ENCODE measurements at regions not wholly inside any gene's neighbourhood (a gene's known extent, or its start where the extent isn't known, plus 50 kb on each side); places are given as distances from the start of the nearest gene placed in this dataset.

GRCh38 chr12:131441060-131441396 lies 269.9 kb upstream of the SFSWAP start:
- no peaks in the 10 kb centered on the region for H3K27me3 Mint-ChIP-seq (ENCODE audit: insufficient read depth, unreplicated experiment)
- H3K27ac Mint-ChIP-seq (ENCODE audit: low read depth, unreplicated experiment), result no peak overlapping the region
- intact Hi-C loops (cut with micrococcal nuclease), result no loop called here
- POLR2A ChIA-PET, result interaction anchor here (0.6 kb wide), 1 partner anchor 103 kb away, joined by 5 read pairs; no protein-coding TSS in a partner anchor
- no peaks in the 10 kb centered on the region for H3K4me1 Mint-ChIP-seq (ENCODE audit: insufficient read depth, unreplicated experiment)
- no TSS peak for BruUV-seq (replicated peaks)
- H3K9me3 Mint-ChIP-seq (ENCODE audit: unreplicated experiment), result no peaks in the 10 kb centered on the region
- no peak for DNase-seq (ENCODE audit: unreplicated experiment)
- no peaks in the 10 kb centered on the region for H3K36me3 Mint-ChIP-seq (ENCODE audit: insufficient read depth, unreplicated experiment)
- CTCF ChIA-PET, result interaction anchor here (1.2 kb wide), 1 partner anchor 12 kb away, joined by 3 read pairs; no protein-coding TSS in a partner anchor
- TF ChIP-seq, protein P1, sequence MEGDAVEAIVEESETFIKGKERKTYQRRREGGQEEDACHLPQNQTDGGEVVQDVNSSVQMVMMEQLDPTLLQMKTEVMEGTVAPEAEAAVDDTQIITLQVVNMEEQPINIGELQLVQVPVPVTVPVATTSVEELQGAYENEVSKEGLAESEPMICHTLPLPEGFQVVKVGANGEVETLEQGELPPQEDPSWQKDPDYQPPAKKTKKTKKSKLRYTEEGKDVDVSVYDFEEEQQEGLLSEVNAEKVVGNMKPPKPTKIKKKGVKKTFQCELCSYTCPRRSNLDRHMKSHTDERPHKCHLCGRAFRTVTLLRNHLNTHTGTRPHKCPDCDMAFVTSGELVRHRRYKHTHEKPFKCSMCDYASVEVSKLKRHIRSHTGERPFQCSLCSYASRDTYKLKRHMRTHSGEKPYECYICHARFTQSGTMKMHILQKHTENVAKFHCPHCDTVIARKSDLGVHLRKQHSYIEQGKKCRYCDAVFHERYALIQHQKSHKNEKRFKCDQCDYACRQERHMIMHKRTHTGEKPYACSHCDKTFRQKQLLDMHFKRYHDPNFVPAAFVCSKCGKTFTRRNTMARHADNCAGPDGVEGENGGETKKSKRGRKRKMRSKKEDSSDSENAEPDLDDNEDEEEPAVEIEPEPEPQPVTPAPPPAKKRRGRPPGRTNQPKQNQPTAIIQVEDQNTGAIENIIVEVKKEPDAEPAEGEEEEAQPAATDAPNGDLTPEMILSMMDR (IDR thresholded peaks at IDR 0.05; ENCODE audit: unreplicated experiment), result no peak
- no peak overlapping the region for H3K4me3 Mint-ChIP-seq (ENCODE audit: unreplicated experiment)

GRCh38 chr12:131441638-131442336 lies 269.1 kb upstream of the SFSWAP start:
- no peaks in the 10 kb centered on the region for H3K9me3 Mint-ChIP-seq (ENCODE audit: unreplicated experiment)
- H3K4me3 Mint-ChIP-seq (ENCODE audit: unreplicated experiment), result no peak overlapping the region
- no peak overlapping the region for H3K27ac Mint-ChIP-seq (ENCODE audit: low read depth, unreplicated experiment)
- ChIA-PET CTCF (interaction anchor here (0.7 to 1.2 kb wide), 2 partner anchors 11 to 258 kb away, joined by 3 to 4 read pairs; no protein-coding TSS in a partner anchor), POLR2A (interaction anchor here (0.6 kb wide), 1 partner anchor 104 kb away, joined by 5 read pairs; no protein-coding TSS in a partner anchor)
- BruUV-seq (replicated peaks), result no TSS peak
- no peaks in the 10 kb centered on the region for H3K27me3 Mint-ChIP-seq (ENCODE audit: insufficient read depth, unreplicated experiment)
- DNase-seq (ENCODE audit: unreplicated experiment), result no peak
- H3K4me1 Mint-ChIP-seq (ENCODE audit: insufficient read depth, unreplicated experiment), result no peaks in the 10 kb centered on the region
- intact Hi-C loops (cut with micrococcal nuclease), result no loop called here
- H3K36me3 Mint-ChIP-seq (ENCODE audit: insufficient read depth, unreplicated experiment), result no peaks in the 10 kb centered on the region
- TF ChIP-seq, protein P1 (IDR thresholded peaks at IDR 0.05; ENCODE audit: unreplicated experiment), result no peak

DNA sequence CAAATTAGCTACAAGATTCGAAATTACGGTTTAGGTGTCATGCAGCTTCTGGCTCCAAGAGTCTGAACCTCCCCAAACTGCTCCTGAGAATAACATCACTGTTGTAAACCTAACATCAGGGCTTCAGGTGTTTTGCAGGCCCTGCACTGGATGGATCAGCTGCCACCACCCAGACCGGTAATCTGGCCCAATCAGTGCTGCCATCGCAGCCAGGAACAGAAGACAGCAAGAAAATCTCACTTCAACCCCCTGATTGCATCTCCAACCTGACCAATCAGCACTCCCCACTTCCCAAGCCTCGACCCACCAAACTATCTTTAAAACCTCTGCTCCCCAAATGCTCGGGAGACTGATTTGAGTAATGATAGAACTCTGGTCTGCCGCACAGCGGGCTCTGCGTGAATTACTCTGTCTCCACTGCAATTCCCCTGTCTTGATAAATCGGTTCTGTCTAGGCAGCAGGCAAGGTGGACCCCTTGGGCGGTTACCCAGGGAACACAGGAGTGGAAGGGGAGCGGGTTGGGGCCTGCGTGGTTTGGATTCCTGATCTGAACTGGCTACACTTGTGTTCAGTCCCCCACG lies 268.5 kb upstream of the SFSWAP start:
- Mint-ChIP-seq H3K9me3 (ENCODE audit: unreplicated experiment) (no peaks in the 10 kb centered on the region), H3K27ac (ENCODE audit: low read depth, unreplicated experiment) (no peak overlapping the region), H3K4me3 (ENCODE audit: unreplicated experiment) (no peak overlapping the region), H3K36me3 (ENCODE audit: insufficient read depth, unreplicated experiment) (no peaks in the 10 kb centered on the region), H3K27me3 (ENCODE audit: insufficient read depth, unreplicated experiment) (no peaks in the 10 kb centered on the region), H3K4me1 (ENCODE audit: insufficient read depth, unreplicated experiment) (no peaks in the 10 kb centered on the region)
- no peak for DNase-seq (ENCODE audit: unreplicated experiment)
- POLR2A ChIA-PET, result no interaction called here
- no TSS peak for BruUV-seq (replicated peaks)
- intact Hi-C loops (cut with micrococcal nuclease), result no loop called here
- TF ChIP-seq, protein P1 (IDR thresholded peaks at IDR 0.05; ENCODE audit: unreplicated experiment), result no peak
- CTCF ChIA-PET, result interaction anchor here (0.7 to 1.2 kb wide), 2 partner anchors 10 to 257 kb away, joined by 3 to 4 read pairs; no protein-coding TSS in a partner anchor

DNA sequence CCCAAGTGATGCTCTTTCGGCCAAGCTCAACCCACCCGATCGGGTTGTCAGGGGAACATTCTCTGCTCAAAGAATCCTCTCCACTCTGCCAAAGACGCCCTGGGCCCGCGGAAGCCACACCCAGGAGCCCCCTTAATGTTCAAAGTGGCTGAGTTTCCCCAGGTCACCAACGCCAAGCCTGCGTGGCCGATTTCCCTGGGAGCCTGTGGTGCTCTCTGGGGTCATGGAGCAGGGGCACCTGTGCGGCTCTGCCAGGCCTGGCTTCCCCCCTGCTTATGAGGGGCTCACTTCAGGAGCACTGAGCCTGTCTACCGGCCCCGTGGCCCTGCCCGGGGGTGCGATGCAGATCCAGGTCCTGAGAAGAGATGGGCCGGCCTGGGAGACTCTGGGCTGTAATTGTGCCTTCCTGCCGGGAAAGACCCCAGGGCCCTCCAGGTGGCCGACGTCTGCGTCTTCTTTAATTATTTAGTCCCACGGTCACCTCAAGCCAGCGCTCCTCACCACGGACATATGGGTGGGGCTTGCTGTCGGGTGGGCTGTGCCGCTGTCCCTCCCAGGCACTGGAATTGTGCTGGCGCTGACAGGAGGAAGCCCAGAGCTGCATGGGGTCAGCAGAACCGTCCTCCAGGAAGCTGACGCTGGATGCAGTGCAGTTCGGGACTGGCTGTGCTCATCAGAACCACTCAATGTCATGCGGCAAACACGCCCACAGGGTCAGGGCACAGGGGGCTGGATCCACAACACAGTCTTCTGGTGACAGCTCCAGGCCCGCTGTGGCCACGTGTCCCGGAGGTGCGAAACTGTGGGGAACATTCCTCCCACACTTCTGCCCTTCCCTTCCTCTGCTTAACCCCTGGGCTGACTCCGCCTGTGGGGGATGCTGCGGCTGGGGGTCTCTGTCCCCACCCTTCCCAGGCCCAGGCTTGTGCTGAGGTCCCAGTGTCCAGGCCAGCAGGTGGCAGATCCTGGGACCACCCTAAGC lies 267.6 kb upstream of the SFSWAP start:
- TF ChIP-seq, protein P1 (IDR thresholded peaks at IDR 0.05; ENCODE audit: unreplicated experiment), result no peak
- no TSS peak for BruUV-seq (replicated peaks)
- H3K27me3 Mint-ChIP-seq (ENCODE audit: insufficient read depth, unreplicated experiment), result no peaks in the 10 kb centered on the region
- ChIA-PET POLR2A (no interaction called here), CTCF (interaction anchor here (1.1 kb wide), 1 partner anchor 11 kb away, joined by 6 read pairs; no protein-coding TSS in a partner anchor)
- no peak for DNase-seq (ENCODE audit: unreplicated experiment)
- peaks cover 4% of the 10 kb centered on the region for H3K36me3 Mint-ChIP-seq (ENCODE audit: insufficient read depth, unreplicated experiment)
- no peaks in the 10 kb centered on the region for H3K9me3 Mint-ChIP-seq (ENCODE audit: unreplicated experiment)
- no peak overlapping the region for H3K4me3 Mint-ChIP-seq (ENCODE audit: unreplicated experiment)
- intact Hi-C loops (cut with micrococcal nuclease), result no loop called here
- H3K27ac Mint-ChIP-seq (ENCODE audit: low read depth, unreplicated experiment), result no peak overlapping the region
- H3K4me1 Mint-ChIP-seq (ENCODE audit: insufficient read depth, unreplicated experiment), result no peaks in the 10 kb centered on the region

All from MCF 10A (cell line).